ENCODE measurements at regions not wholly inside any gene's neighbourhood (a gene's known extent, or its start where the extent isn't known, plus 50 kb on each side); places are given as distances from the start of the nearest gene placed in this dataset.

DNA sequence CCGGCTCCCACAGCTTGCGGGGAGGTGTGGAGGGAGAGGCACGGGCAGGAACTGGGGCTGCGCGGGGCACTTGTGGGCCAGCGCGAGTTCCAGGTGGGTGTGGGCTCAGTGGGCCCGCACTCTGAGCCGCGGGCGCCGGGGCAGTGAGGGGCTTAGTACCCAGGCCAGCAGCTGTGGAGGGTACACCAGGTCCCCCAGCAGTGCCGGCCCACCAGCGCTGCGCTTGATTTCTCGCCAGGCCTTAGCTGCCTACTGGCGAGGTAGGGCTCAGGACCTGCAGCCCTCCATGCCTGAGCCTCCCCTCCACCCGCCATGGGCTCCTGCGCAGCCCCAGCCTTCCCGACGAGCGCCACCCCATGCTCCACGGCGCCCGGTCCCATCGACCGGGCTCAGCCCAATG is 337.9 kb upstream of the ACVR2A start:
- ChIA-PET CTCF (no interaction called here), POLR2A (no interaction called here)

DNA sequence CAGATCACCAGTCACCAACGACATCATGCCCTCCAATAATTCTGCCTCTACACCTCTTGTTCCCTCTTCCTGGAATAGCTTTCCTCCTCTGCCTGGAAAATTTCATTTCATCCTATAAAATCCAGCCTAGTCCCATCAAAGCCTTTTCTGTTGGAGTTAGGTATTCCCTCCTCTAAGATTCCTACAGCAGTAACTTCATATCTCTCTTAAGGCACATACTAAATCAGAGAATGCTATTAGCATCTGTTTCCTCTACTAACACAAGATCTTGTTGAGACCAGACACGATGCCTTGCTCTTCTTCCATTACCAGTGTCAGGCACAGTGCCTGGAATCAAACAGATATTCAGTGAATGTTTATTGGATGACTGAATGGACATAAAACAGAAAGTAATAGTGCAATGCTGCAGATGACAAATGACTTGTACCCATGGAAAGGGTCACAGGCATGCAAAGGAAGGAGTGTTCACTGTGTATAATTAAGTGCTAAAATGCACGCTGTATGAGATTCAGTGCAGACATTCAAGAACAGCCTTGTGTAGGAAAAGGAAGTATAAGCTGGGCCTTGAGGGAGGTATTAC is 342.0 kb upstream of the ACVR2A start:
- H3K79me2 ChIP-seq (ENCODE audit: insufficient read depth, low read length) = no peaks in the 10 kb centered on the region
- no peaks in the 10 kb centered on the region for H3K9me3 ChIP-seq (ENCODE audit: control insufficient read depth in 1 of 2, insufficient read depth in 1 of 2, low read depth in 1 of 2, low read length in 2 of 2)
- POLR2A ChIA-PET = no interaction called here
- RAD21 ChIA-PET (ENCODE audit: low non-redundant PET in 1 of 2, low total read pairs in 2 of 2, uncharacterized antibody in 2 of 2, unreplicated experiment in 2 of 2) = no interaction called here
- no peak overlapping the region for H3K9ac ChIP-seq (ENCODE audit: low read length)
- H3K36me3 ChIP-seq (ENCODE audit: control insufficient read depth in 1 of 2, insufficient read depth in 2 of 2, low read length in 2 of 2) = no peaks in the 10 kb centered on the region
- no peaks in the 10 kb centered on the region for H3K9me2 ChIP-seq (ENCODE audit: insufficient read depth)
- no peak overlapping the region for H2AFZ ChIP-seq (ENCODE audit: low read depth, low read length, poor library complexity, severe bottlenecking)
- CTCF ChIA-PET = no interaction called here
- no peaks in the 10 kb centered on the region for H3K27me3 ChIP-seq (ENCODE audit: insufficient read depth, low read length)
- BruUV-seq (replicated peaks) = no TSS peak
- H4K20me1 ChIP-seq (ENCODE audit: insufficient read depth) = no peaks in the 10 kb centered on the region
- TF ChIP-seq, protein P1, sequence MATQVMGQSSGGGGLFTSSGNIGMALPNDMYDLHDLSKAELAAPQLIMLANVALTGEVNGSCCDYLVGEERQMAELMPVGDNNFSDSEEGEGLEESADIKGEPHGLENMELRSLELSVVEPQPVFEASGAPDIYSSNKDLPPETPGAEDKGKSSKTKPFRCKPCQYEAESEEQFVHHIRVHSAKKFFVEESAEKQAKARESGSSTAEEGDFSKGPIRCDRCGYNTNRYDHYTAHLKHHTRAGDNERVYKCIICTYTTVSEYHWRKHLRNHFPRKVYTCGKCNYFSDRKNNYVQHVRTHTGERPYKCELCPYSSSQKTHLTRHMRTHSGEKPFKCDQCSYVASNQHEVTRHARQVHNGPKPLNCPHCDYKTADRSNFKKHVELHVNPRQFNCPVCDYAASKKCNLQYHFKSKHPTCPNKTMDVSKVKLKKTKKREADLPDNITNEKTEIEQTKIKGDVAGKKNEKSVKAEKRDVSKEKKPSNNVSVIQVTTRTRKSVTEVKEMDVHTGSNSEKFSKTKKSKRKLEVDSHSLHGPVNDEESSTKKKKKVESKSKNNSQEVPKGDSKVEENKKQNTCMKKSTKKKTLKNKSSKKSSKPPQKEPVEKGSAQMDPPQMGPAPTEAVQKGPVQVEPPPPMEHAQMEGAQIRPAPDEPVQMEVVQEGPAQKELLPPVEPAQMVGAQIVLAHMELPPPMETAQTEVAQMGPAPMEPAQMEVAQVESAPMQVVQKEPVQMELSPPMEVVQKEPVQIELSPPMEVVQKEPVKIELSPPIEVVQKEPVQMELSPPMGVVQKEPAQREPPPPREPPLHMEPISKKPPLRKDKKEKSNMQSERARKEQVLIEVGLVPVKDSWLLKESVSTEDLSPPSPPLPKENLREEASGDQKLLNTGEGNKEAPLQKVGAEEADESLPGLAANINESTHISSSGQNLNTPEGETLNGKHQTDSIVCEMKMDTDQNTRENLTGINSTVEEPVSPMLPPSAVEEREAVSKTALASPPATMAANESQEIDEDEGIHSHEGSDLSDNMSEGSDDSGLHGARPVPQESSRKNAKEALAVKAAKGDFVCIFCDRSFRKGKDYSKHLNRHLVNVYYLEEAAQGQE (IDR thresholded peaks at IDR 0.05; ENCODE audit: low read depth) = no peak
- TF ChIP-seq TCF7L2 (IDR thresholded peaks at IDR 0.05; ENCODE audit: borderline replicate concordance, extremely low read depth, insufficient read depth, insufficient read length) (no peak), EZH2 (IDR thresholded peaks at IDR 0.05) (no peak), EGR1 (IDR thresholded peaks at IDR 0.05; ENCODE audit: low read depth) (no peak), SRF (IDR thresholded peaks at IDR 0.05; ENCODE audit: low read depth) (no peak), FOSL1 (IDR thresholded peaks at IDR 0.05; ENCODE audit: low read depth) (no peak), EZH2phosphoT487 (IDR thresholded peaks at IDR 0.05; ENCODE audit: borderline replicate concordance) (no peak), SIN3A (IDR thresholded peaks at IDR 0.05; ENCODE audit: low read depth) (no peak)
- TF ChIP-seq, protein P2, sequence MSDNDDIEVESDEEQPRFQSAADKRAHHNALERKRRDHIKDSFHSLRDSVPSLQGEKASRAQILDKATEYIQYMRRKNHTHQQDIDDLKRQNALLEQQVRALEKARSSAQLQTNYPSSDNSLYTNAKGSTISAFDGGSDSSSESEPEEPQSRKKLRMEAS (IDR thresholded peaks at IDR 0.05) = no peak
- no peak overlapping the region for H3K4me2 ChIP-seq (ENCODE audit: low read length)
- no peak overlapping the region for H3K27ac ChIP-seq (ENCODE audit: low read depth, low read length)
- no peak for DNase-seq (ENCODE audit: low read depth, low spot score)
- H3K4me3 ChIP-seq (replicated peaks in 1 of 2; ENCODE audit: low read depth in 1 of 2, low read length in 2 of 2) = no peak overlapping the region
- ATAC-seq = no peak
- H3K4me1 ChIP-seq (ENCODE audit: control insufficient read depth in 1 of 2, insufficient read depth in 2 of 2, low read length in 2 of 2) = no peaks in the 10 kb centered on the region
- intact Hi-C loops (cut with micrococcal nuclease) = no loop called here

More for the DNA sequence above, 337.9 kb upstream of the ACVR2A start:
- no peaks in the 10 kb centered on the region for H3K79me2 ChIP-seq (ENCODE audit: insufficient read depth, low read length)
- H4K20me1 ChIP-seq (ENCODE audit: insufficient read depth) = no peaks in the 10 kb centered on the region
- no TSS peak for BruUV-seq (replicated peaks)
- no peak for ATAC-seq
- intact Hi-C loops (cut with micrococcal nuclease) = no loop called here
- no peak overlapping the region for H3K9ac ChIP-seq (ENCODE audit: low read length)
- no peak for DNase-seq (ENCODE audit: low read depth, low spot score)
- no peak overlapping the region for H2AFZ ChIP-seq (ENCODE audit: low read depth, low read length, poor library complexity, severe bottlenecking)
- no peaks in the 10 kb centered on the region for H3K9me3 ChIP-seq (ENCODE audit: control insufficient read depth in 1 of 2, insufficient read depth in 1 of 2, low read depth in 1 of 2, low read length in 2 of 2)
- no peak overlapping the region for H3K4me2 ChIP-seq (ENCODE audit: low read length)
- H3K4me3 ChIP-seq (replicated peaks in 1 of 2; ENCODE audit: low read depth in 1 of 2, low read length in 2 of 2) = no peak overlapping the region
- H3K9me2 ChIP-seq (ENCODE audit: insufficient read depth) = no peaks in the 10 kb centered on the region
- H3K27ac ChIP-seq (ENCODE audit: low read depth, low read length) = no peak overlapping the region
- H3K27me3 ChIP-seq (ENCODE audit: insufficient read depth, low read length) = no peaks in the 10 kb centered on the region
- RAD21 ChIA-PET (ENCODE audit: low non-redundant PET in 1 of 2, low total read pairs in 2 of 2, uncharacterized antibody in 2 of 2, unreplicated experiment in 2 of 2) = no interaction called here
- no peaks in the 10 kb centered on the region for H3K36me3 ChIP-seq (ENCODE audit: control insufficient read depth in 1 of 2, insufficient read depth in 2 of 2, low read length in 2 of 2)
- no peaks in the 10 kb centered on the region for H3K4me1 ChIP-seq (ENCODE audit: control insufficient read depth in 1 of 2, insufficient read depth in 2 of 2, low read length in 2 of 2)
- TF ChIP-seq ZNF274 (IDR thresholded peaks at IDR 0.05; ENCODE audit: low read depth, low read length) = no peak
- no peak for TF ChIP-seq SIN3A (IDR thresholded peaks at IDR 0.05; ENCODE audit: low read depth)
